Neural progenitor cell (in vitro differentiated cells): ENCODE measurements at regions not wholly inside any gene's neighbourhood (a gene's known extent, or its start where the extent isn't known, plus 50 kb on each side); places are given as distances from the start of the nearest gene placed in this dataset.
A peak's percentile ranks its signal among the peaks of the same experiment; 100 is the strongest.

Experiments
- DNase-seq: peaks from one replicate; pipeline ENCODE4 v3.0.0-alpha.2; 2016; ENCODE audit warnings: low spot score
- H2AFZ ChIP-seq: fragments of 200-600 bp; sonication (generic); replicated peaks from 2 replicates; pipeline ENCODE4 v1.6.1; 2016; ENCODE audit warnings: antibody characterized with exemption
- H3F3A ChIP-seq: fragments of 200-600 bp; sonication (generic); 2 replicates; pipeline ENCODE4 v1.6.1; 2016; ENCODE audit warnings: antibody characterized with exemption, low read depth
- H3K27ac ChIP-seq: fragments of 200-600 bp; sonication (generic); 2 replicates; pipeline ENCODE4 v1.5.1; 2016; ENCODE audit warnings: mild to moderate bottlenecking
- H3K27me3 ChIP-seq: fragments of 200-600 bp; sonication (generic); 2 replicates; pipeline ENCODE4 v1.6.1; 2016; ENCODE audit warnings: mild to moderate bottlenecking, moderate library complexity
- H3K36me3 ChIP-seq: fragments of 200-600 bp; sonication (generic); 2 replicates; pipeline ENCODE4 v1.5.1; 2016
- H3K4me1 ChIP-seq: fragments of 200-600 bp; sonication (generic); 2 replicates; pipeline ENCODE4 v1.6.1; 2016; ENCODE audit warnings: mixed run types
- H3K4me2 ChIP-seq: fragments of 200-600 bp; sonication (generic); 2 replicates; pipeline ENCODE4 v1.6.1; 2016
- H3K4me3 ChIP-seq: fragments of 200-600 bp; sonication (generic); 2 replicates; pipeline ENCODE4 v1.5.1; 2016
- H3K79me2 ChIP-seq: fragments of 200-600 bp; sonication (generic); 2 replicates; pipeline ENCODE4 v1.6.1; 2016; ENCODE audit warnings: low read depth
- H3K9ac ChIP-seq: fragments of 200-600 bp; sonication (generic); 2 replicates; pipeline ENCODE4 v1.6.1; 2016
- H3K9me3 ChIP-seq: fragments of 200-600 bp; sonication (generic); 2 replicates; pipeline ENCODE4 v1.5.1; 2016; ENCODE audit warnings: low read depth
- H4K20me1 ChIP-seq: fragments of 200-600 bp; sonication (generic); 2 replicates; pipeline ENCODE4 v1.6.1; 2016; ENCODE audit warnings: low read depth
- H3K27ac Mint-ChIP-seq: 3 replicates; pipeline ENCODE4 v1.8.0; 2021; ENCODE audit warnings: mixed read lengths
- H3K27me3 Mint-ChIP-seq: 2 replicates; pipeline ENCODE4 v1.8.0; 2022; ENCODE audit warnings: low read depth, mild to moderate bottlenecking, inconsistent platforms, moderate library complexity, mixed read lengths; ENCODE audit not compliant: insufficient read depth
- H3K36me3 Mint-ChIP-seq: 3 replicates; pipeline ENCODE4 v1.8.0; 2021; ENCODE audit warnings: mixed read lengths
- H3K4me1 Mint-ChIP-seq: 3 replicates; pipeline ENCODE4 v1.8.0; 2021; ENCODE audit warnings: mixed read lengths
- H3K4me3 Mint-ChIP-seq: 3 replicates; pipeline ENCODE4 v1.8.0; 2021; ENCODE audit warnings: mild to moderate bottlenecking, moderate library complexity, mixed read lengths
- H3K9me3 Mint-ChIP-seq: 3 replicates; pipeline ENCODE4 v1.8.0; 2020; ENCODE audit warnings: mixed read lengths
- CTCF ChIP-seq: fragments of 200-600 bp; sonication (generic); IDR thresholded peaks from 2 replicates; pipeline ENCODE4 v1.5.1; 2017; ENCODE audit warnings: antibody characterized with exemption, mild to moderate bottlenecking
- EZH2 ChIP-seq: fragments of 200-600 bp; sonication (generic); IDR thresholded peaks from 2 replicates; pipeline ENCODE4 v1.6.1; 2017; ENCODE audit warnings: antibody characterized with exemption, mild to moderate bottlenecking, moderate library complexity
- EZH2phosphoT487 ChIP-seq: fragments of 200-600 bp; sonication (generic); IDR thresholded peaks from 2 replicates; pipeline ENCODE4 v1.6.1; 2017; ENCODE audit warnings: antibody characterized with exemption

GRCh38 chr14:22394616-22395015 lies 194.4 kb downstream of the DAD1 start:
- Mint-ChIP-seq H3K27me3 (peaks cover 8% of the 10 kb centered on the region), H3K9me3 (no peaks in the 10 kb centered on the region), H3K4me3 (no peak overlapping the region), H3K36me3 (peaks cover 4% of the 10 kb centered on the region), H3K4me1 (peaks cover 41% of the 10 kb centered on the region), H3K27ac (no peak overlapping the region)
- H4K20me1 ChIP-seq = no peaks in the 10 kb centered on the region
- DNase-seq = no peak
- no peak overlapping the region for H3K4me3 ChIP-seq
- no peaks in the 10 kb centered on the region for H3K79me2 ChIP-seq
- H3K27ac ChIP-seq = no peak overlapping the region
- H3K27me3 ChIP-seq = no peaks in the 10 kb centered on the region
- no peaks in the 10 kb centered on the region for H3K9me3 ChIP-seq
- H3K9ac ChIP-seq = no peak overlapping the region
- H2AFZ ChIP-seq = no peak overlapping the region
- H3K4me1 ChIP-seq = peaks cover 4% of the 10 kb centered on the region
- no peaks in the 10 kb centered on the region for H3K36me3 ChIP-seq
- no peak for TF ChIP-seq EZH2phosphoT487
- H3F3A ChIP-seq = no peaks in the 10 kb centered on the region
- H3K4me2 ChIP-seq = no peak overlapping the region

- H3K79me2 ChIP-seq = no peaks in the 10 kb centered on the region
- H3K9me3 ChIP-seq = no peaks in the 10 kb centered on the region
- no peak for DNase-seq
- no peak for TF ChIP-seq CTCF
- TF ChIP-seq EZH2phosphoT487 = no peak
- TF ChIP-seq EZH2 = no peak
- Mint-ChIP-seq H3K27ac (no peak overlapping the region), H3K4me3 (no peak overlapping the region), H3K27me3 (peaks cover 8% of the 10 kb centered on the region), H3K4me1 (peaks cover 50% of the 10 kb centered on the region), H3K36me3 (peaks cover 4% of the 10 kb centered on the region), H3K9me3 (no peaks in the 10 kb centered on the region)
- H3K36me3 ChIP-seq = no peaks in the 10 kb centered on the region
- no peaks in the 10 kb centered on the region for H3K27me3 ChIP-seq
- no peak overlapping the region for H3K9ac ChIP-seq
- no peak overlapping the region for H3K4me3 ChIP-seq
- no peak overlapping the region for H3K27ac ChIP-seq
- H3K4me2 ChIP-seq = no peak overlapping the region
- H2AFZ ChIP-seq = no peak overlapping the region
- H3K4me1 ChIP-seq = no peaks in the 10 kb centered on the region
- no peaks in the 10 kb centered on the region for H4K20me1 ChIP-seq
- H3F3A ChIP-seq = no peaks in the 10 kb centered on the region
Observed at GRCh38 chr14:22393796-22394195, 195.2 kb downstream of the DAD1 start.

GRCh38 chr14:22391908-22392565 lies 197.0 kb downstream of the DAD1 start:
- peaks cover 8% of the 10 kb centered on the region for H3K27me3 Mint-ChIP-seq
- no peak overlapping the region for H3K4me2 ChIP-seq
- H3K4me1 ChIP-seq = peaks cover 8% of the 10 kb centered on the region
- no peaks in the 10 kb centered on the region for H4K20me1 ChIP-seq
- no peaks in the 10 kb centered on the region for H3K9me3 ChIP-seq
- no peak overlapping the region for H3K4me3 Mint-ChIP-seq
- H3K4me3 ChIP-seq = no peak overlapping the region
- H3K9ac ChIP-seq = no peak overlapping the region
- H3K27ac Mint-ChIP-seq = peak overlapping the region; percentile 96
- peaks cover 4% of the 10 kb centered on the region for H3K36me3 Mint-ChIP-seq
- peaks cover 62% of the 10 kb centered on the region for H3K4me1 Mint-ChIP-seq
- H3K36me3 ChIP-seq = no peaks in the 10 kb centered on the region
- no peaks in the 10 kb centered on the region for H3K79me2 ChIP-seq
- H3K27ac ChIP-seq = no peak overlapping the region
- peak; percentile 85 for DNase-seq
- TF ChIP-seq EZH2 (no peak), CTCF (peak; percentile 80), EZH2phosphoT487 (no peak)
- H3K9me3 Mint-ChIP-seq = no peaks in the 10 kb centered on the region
- H3K27me3 ChIP-seq = no peaks in the 10 kb centered on the region
- no peaks in the 10 kb centered on the region for H3F3A ChIP-seq
- no peak overlapping the region for H2AFZ ChIP-seq

- H3K27ac Mint-ChIP-seq = peak overlapping the region; percentile 7
- peaks cover 4% of the 10 kb centered on the region for H3K36me3 Mint-ChIP-seq
- H3K9me3 ChIP-seq = no peaks in the 10 kb centered on the region
- no peak overlapping the region for H3K27ac ChIP-seq
- no peaks in the 10 kb centered on the region for H4K20me1 ChIP-seq
- H3K4me2 ChIP-seq = no peak overlapping the region
- H3F3A ChIP-seq = no peaks in the 10 kb centered on the region
- TF ChIP-seq EZH2 = no peak
- TF ChIP-seq EZH2phosphoT487 = no peak
- no peak for TF ChIP-seq CTCF
- no peaks in the 10 kb centered on the region for H3K9me3 Mint-ChIP-seq
- no peaks in the 10 kb centered on the region for H3K27me3 ChIP-seq
- H3K4me3 ChIP-seq = no peak overlapping the region
- no peaks in the 10 kb centered on the region for H3K79me2 ChIP-seq
- no peak overlapping the region for H3K4me3 Mint-ChIP-seq
- no peak overlapping the region for H2AFZ ChIP-seq
- H3K4me1 Mint-ChIP-seq = peaks cover 58% of the 10 kb centered on the region
- H3K4me1 ChIP-seq = peaks cover 8% of the 10 kb centered on the region
- H3K36me3 ChIP-seq = no peaks in the 10 kb centered on the region
- peaks cover 9% of the 10 kb centered on the region for H3K27me3 Mint-ChIP-seq
- no peak for DNase-seq
- no peak overlapping the region for H3K9ac ChIP-seq
Observed at GRCh38 chr14:22390824-22391461, 198.1 kb downstream of the DAD1 start.
